GM15510 (cell line): ENCODE measurements at regions not wholly inside any gene's neighbourhood (a gene's known extent, or its start where the extent isn't known, plus 50 kb on each side); places are given as distances from the start of the nearest gene placed in this dataset.

Source experiments
- POLR2A ChIP-seq: IDR thresholded peaks from 3 replicates; pipeline ENCODE4 v1.6.1; 2011; ENCODE audit warnings: borderline replicate concordance; ENCODE audit not compliant: insufficient read length; ENCODE audit errors: extremely low read depth

- no peak for TF ChIP-seq POLR2A
Observed at GRCh38 chr19:27993619-27994570, 1219.1 kb downstream of the UQCRFS1 start.

DNA sequence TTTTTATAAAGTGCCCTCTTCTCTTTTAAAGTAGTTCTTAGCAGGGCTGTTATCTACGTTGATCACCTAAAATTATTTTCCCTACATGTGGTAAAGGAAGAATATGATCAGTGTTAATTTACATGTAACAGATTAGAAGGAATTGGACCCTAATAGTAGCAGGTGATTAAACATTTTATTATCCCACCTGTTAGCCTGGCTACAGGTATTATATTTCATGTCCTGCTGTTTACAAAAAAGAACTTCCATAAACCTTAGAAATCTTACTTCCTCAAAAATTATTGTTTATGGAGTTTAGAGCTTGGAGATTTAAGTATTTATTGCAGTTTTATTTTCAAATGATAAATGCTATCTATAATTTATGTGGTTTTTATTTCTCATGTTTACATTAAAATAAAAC lies 1226.7 kb downstream of the UQCRFS1 start:
- no peak for TF ChIP-seq POLR2A

DNA sequence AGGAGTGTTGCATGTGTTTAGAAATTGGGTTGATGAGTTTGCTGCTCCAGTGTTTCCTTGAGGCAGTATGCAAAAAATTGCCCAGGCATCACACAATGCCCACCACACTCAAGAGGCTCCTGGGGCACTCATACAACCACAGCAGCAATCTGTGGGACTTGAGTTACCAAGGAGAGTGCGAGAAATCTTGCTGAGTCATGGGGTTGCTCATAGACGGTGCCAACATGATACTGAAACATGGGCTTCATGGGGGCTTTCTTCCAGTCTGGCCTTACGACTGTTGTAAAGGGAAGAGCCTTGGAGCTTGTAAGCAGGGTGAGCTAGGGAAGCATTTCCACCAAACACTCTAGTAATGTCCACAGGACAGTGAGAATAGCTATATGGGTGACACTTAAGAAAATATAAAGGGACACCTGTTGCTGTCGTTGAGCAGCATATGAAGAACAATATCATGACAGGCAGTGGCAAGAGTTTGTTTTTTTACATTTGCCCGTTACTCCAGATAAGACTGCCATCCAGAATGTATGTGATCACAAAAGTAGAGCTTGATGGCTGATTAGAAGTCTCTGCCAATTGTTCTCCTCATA lies 1237.4 kb downstream of the UQCRFS1 start:
- TF ChIP-seq POLR2A = no peak

GRCh38 chr19:27974082-27974513 lies 1238.9 kb downstream of the UQCRFS1 start:
- TF ChIP-seq POLR2A = no peak

GRCh38 chr19:27972291-27973040 lies 1240.5 kb downstream of the UQCRFS1 start:
- no peak for TF ChIP-seq POLR2A

DNA sequence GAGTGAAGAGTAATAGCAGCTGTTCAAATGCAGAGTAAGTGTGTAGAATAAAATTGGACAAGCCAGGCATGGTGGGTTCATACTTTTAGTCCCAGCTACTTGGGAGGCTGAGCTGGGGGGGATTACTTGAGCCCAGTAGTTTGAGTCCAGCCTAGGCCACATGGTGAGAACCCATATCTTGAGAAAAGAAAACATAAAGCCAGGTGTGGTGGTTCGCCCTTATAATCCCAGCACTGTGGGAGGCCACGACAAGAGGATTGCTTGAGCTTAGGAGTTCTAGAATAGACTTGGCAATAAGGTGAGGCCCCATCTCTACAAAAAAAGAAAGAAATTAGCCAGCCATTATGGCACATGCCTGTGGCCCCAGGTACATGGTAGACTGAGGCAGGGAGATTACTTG lies 1241.1 kb downstream of the UQCRFS1 start:
- no peak for TF ChIP-seq POLR2A

- TF ChIP-seq POLR2A = no peak
Observed at GRCh38 chr19:27971071-27971470, 1241.9 kb downstream of the UQCRFS1 start.

GRCh38 chr19:27966390-27966816 lies 1246.5 kb downstream of the UQCRFS1 start:
- no peak for TF ChIP-seq POLR2A

GRCh38 chr19:27964185-27964584 lies 1248.8 kb downstream of the UQCRFS1 start:
- no peak for TF ChIP-seq POLR2A

- TF ChIP-seq POLR2A = no peak
Observed at GRCh38 chr19:27962264-27962663, 1250.7 kb downstream of the UQCRFS1 start.

- TF ChIP-seq POLR2A = no peak
Observed at GRCh38 chr19:27955485-27956480, 1257.2 kb downstream of the UQCRFS1 start.

GRCh38 chr19:27936139-27936538 lies 1276.8 kb downstream of the UQCRFS1 start:
- no peak for TF ChIP-seq POLR2A

DNA sequence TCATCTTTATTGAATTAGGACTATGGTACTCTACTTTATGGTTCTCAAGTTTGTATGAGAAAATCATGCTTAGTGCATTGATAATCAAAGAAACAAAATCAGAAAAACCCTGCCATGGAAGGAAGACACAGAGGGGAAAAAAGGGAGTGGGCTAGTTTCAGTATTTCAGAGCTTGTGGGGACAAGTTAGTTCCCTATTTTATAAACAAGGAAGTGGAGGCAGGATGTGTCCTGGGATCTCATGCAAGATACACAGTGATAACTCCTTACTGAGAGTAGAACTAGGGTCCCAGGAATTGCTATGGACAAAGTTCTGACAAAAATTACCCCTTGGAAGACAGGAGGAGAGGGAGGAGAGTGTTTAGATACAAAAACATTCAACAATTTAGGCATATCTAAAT lies 1277.3 kb downstream of the UQCRFS1 start:
- TF ChIP-seq POLR2A = no peak

DNA sequence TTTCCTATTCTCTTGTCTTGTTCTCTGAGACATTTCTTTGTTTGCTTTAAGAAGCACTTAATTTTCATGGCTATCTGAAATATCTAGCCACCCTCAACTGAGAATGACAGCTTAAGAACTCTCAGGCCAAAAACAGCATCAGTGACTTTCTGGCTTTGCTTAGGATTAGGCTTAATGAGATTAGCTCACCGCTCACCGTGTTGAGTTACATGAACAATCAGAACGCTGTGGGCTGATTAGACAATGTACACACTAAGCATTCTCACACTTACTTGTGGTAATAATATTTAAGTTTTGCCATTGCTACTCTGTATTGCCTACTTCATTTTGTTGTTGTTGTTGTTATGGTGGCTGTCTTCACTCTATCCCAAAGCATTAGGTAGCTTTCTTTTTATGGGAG lies 1283.6 kb downstream of the UQCRFS1 start:
- TF ChIP-seq POLR2A = no peak
